Stomach (tissue), 4 donors: ENCODE measurements at regions not wholly inside any gene's neighbourhood (a gene's known extent, or its start where the extent isn't known, plus 50 kb on each side); places are given as distances from the start of the nearest gene placed in this dataset.

Source experiments
- CTCF ChIP-seq, 7 experiments: fragments of 450-650 bp in 4 of 7; fragments of 200-600 bp in 3 of 7; sonication (generic) in 3 of 7; IDR thresholded peaks; one replicate each; pipeline ENCODE4 v1.5.1; 2016 to 2019; ENCODE audit warnings: antibody characterized with exemption in 7 of 7, control low read depth in 2 of 7, mild to moderate bottlenecking in 1 of 7
- POLR2A ChIP-seq, 4 donors: fragments of 450-650 bp; IDR thresholded peaks; one replicate each; pipeline ENCODE4 v1.6.1; 2016; ENCODE audit warnings: antibody characterized with exemption in 4 of 4, control low read depth in 2 of 4, mild to moderate bottlenecking in 1 of 4, moderate library complexity in 1 of 4
- POLR2AphosphoS5 ChIP-seq, 3 donors: sonication (generic); formaldehyde crosslinking; IDR thresholded peaks; one replicate each; pipeline ENCODE4 v1.6.1; 2016; ENCODE audit warnings: antibody characterized with exemption in 3 of 3

GRCh38 chr4:173747537-173748257, 217.7 kb upstream of the HAND2 start:
- TF ChIP-seq CTCF (IDR thresholded peaks at IDR 0.05), result no peak
- TF ChIP-seq POLR2A (IDR thresholded peaks at IDR 0.05), result no peak
- no peak for TF ChIP-seq POLR2AphosphoS5 (IDR thresholded peaks at IDR 0.05)
